ENCODE measurements at regions not wholly inside any gene's neighbourhood (a gene's known extent, or its start where the extent isn't known, plus 50 kb on each side); places are given as distances from the start of the nearest gene placed in this dataset.

DNA sequence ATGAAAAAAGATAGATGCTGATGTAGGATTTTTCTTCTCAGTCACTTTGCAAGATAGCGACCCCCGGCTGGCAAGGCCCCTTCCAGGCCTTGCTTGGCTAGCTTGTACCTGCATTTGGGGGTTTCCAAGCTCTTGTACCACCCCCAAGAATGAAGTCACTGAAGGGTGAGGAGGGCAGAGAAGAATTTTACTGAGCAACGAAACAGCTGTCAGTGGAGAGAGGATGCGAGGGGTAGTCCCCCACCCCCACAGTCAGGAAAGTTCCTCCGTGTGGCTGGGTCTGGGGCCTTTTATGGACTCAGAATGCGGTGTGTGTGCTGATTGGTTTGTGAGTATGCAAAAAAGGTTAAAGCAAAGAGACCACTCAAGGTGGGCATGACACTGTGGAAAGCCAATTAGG lies 382.0 kb downstream of the GPD2 start:
- no peak overlapping the region for H3K4me3 ChIP-seq (ENCODE audit: low read depth, low read length)
- DNase-seq (ENCODE audit: low read depth), result no peak
- TF ChIP-seq, protein P1, sequence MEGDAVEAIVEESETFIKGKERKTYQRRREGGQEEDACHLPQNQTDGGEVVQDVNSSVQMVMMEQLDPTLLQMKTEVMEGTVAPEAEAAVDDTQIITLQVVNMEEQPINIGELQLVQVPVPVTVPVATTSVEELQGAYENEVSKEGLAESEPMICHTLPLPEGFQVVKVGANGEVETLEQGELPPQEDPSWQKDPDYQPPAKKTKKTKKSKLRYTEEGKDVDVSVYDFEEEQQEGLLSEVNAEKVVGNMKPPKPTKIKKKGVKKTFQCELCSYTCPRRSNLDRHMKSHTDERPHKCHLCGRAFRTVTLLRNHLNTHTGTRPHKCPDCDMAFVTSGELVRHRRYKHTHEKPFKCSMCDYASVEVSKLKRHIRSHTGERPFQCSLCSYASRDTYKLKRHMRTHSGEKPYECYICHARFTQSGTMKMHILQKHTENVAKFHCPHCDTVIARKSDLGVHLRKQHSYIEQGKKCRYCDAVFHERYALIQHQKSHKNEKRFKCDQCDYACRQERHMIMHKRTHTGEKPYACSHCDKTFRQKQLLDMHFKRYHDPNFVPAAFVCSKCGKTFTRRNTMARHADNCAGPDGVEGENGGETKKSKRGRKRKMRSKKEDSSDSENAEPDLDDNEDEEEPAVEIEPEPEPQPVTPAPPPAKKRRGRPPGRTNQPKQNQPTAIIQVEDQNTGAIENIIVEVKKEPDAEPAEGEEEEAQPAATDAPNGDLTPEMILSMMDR (IDR thresholded peaks at IDR 0.05; ENCODE audit: insufficient read depth, low read depth, low read length, missing control alignments), result no peak

DNA sequence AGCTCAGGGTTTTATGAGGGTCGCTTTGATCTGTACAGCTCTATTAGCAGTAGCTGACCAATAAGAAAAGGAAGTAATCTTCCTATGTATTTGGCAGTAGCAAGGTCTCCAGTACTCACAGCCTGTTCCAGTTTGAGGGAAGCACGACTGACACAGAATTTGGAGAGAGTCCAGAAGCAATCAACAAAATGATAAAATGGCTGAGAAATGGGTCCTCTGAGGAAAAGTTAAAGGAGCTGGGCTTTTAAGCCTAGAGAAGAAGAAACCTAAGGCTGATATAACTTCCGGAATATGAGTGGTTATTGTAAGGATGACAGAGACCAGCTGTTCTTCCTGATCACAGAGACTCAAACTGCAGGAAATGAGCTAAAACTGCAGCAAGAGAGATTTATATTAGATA lies 382.8 kb downstream of the GPD2 start:
- TF ChIP-seq, protein P1 (IDR thresholded peaks at IDR 0.05; ENCODE audit: insufficient read depth, low read depth, low read length, missing control alignments), result no peak
- H3K4me3 ChIP-seq (ENCODE audit: low read depth, low read length), result no peak overlapping the region
- DNase-seq (ENCODE audit: low read depth), result no peak

DNA sequence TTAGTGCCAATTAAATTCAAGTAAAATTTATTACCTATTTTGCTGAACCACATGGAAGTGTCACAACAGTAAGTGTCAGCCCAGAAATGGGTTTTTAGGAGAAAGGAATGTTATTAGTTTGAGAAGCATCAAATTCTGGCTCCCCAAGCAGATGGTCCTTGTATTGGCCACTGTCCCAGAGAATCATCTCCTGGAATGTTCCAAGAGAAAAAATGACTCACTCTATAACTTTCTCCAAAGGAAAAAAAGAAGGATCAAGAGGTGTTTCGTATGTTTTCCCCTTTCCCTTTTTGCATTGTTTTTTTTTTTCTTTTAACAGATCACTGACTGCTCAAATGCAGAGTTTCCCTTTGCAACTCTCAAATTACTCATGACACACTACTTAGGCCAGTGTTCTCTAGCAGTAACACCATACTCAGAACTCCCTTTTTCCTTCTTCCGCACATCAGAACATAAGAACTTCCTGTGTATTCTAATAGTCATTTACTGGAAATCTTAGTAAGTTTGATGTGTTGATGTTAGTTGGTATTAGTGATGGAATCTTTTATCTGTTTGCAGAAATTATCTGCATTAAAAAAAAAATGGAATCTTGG lies 390.3 kb downstream of the GPD2 start:
- TF ChIP-seq, protein P1 (IDR thresholded peaks at IDR 0.05; ENCODE audit: insufficient read depth, low read depth, low read length, missing control alignments), result no peak
- no peak for DNase-seq (ENCODE audit: low read depth)
- H3K4me3 ChIP-seq (ENCODE audit: low read depth, low read length), result no peak overlapping the region

DNA sequence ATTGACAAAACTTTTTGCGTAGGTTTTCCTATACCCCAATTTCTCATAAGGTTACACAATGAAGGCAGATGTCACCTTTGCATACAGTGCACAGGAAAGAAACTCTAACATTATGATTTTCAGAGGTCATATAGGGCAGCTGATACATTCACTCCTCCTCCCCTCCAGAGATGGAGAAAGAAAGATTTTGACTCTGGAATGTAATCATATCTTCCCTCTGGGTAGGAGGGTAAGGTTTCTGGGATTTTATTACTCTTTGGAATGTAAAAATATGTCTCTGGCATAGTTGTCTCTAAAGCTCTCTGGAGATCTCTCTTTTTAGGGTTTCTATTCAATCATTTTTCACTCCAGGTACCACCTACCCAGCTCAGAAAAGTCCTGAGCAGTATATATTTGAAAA lies 398.3 kb downstream of the GPD2 start:
- TF ChIP-seq, protein P1 (IDR thresholded peaks at IDR 0.05; ENCODE audit: insufficient read depth, low read depth, low read length, missing control alignments), result no peak
- DNase-seq (ENCODE audit: low read depth), result no peak
- H3K4me3 ChIP-seq (ENCODE audit: low read depth, low read length), result no peak overlapping the region

DNA sequence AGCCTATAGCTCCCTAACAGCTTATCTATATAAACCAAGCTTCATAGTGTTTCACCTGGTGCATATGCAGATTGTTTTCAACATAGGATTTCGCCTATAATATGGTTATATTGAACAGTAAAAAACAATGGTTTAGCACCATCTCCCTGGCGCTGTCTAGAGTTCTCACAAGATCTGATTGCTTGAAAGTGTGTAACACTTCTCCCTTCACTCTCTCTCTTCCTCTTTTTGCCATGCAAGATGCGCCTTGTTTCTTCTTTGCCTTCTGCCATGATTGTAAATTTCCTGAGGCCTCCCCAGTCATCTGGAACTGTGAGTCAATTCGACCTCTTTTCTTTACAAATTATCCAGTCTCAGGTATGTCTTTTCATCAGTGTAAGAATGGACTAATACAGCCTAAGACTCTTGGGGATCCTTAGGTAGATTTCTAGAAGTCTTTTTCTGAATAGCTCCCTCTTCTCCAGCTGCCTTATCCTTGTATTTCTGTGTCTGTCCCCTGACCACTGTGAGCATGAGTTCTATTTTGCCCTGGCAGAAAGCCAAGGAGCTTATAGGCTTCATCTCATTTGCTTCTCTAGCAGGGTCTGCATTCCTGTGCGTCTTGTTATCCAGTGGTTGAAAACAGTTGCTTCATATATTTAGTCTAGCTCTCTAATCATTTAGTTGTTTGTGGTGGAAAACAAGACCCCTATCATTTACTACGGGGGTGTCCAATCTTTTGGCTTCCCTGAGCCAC lies 401.6 kb downstream of the GPD2 start:
- DNase-seq (ENCODE audit: low read depth), result no peak
- TF ChIP-seq, protein P1 (IDR thresholded peaks at IDR 0.05; ENCODE audit: insufficient read depth, low read depth, low read length, missing control alignments), result no peak

DNA sequence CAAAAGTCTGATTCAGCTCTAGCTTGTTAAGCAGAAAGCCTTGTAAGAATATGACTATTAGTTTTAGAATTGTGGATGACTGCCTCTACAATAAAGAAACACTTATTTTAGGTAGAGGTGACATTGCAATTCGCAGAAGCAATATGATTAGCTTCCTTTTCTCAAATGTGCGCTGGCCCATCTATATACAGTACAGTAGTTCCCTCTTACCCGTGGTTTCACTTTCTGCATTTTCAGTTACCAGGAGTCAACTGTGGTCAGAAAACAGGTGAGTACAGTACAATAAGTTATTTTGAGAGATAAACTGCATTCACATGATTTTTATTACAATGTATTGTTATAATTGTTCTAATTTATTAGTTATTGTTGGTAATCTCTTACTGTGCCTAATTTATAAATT lies 405.1 kb downstream of the GPD2 start:
- TF ChIP-seq, protein P1 (IDR thresholded peaks at IDR 0.05; ENCODE audit: insufficient read depth, low read depth, low read length, missing control alignments), result no peak
- no peak overlapping the region for H3K4me3 ChIP-seq (ENCODE audit: low read depth, low read length)
- peak; percentile 9 for DNase-seq (ENCODE audit: low read depth)

More for the DNA sequence above, 401.6 kb downstream of the GPD2 start:
- no peak overlapping the region for H3K4me3 ChIP-seq (ENCODE audit: low read depth, low read length)

Measured in GM12865 (cell line).